Lower leg skin (tissue), 3 donors: ENCODE measurements at regions not wholly inside any gene's neighbourhood (a gene's known extent, or its start where the extent isn't known, plus 50 kb on each side); places are given as distances from the start of the nearest gene placed in this dataset.

Experiments
- CTCF ChIP-seq, 3 donors: fragments of 450-650 bp; IDR thresholded peaks; one replicate each; pipeline ENCODE4 v1.5.1; 2016; ENCODE audit warnings: antibody characterized with exemption in 3 of 3, mild to moderate bottlenecking in 3 of 3, moderate library complexity in 2 of 3
- POLR2A ChIP-seq, 2 donors: fragments of 450-650 bp; IDR thresholded peaks; one replicate each; pipeline ENCODE4 v1.6.1; 2016 to 2017; ENCODE audit warnings: antibody characterized with exemption in 2 of 2, mild to moderate bottlenecking in 1 of 2, moderate library complexity in 1 of 2

DNA sequence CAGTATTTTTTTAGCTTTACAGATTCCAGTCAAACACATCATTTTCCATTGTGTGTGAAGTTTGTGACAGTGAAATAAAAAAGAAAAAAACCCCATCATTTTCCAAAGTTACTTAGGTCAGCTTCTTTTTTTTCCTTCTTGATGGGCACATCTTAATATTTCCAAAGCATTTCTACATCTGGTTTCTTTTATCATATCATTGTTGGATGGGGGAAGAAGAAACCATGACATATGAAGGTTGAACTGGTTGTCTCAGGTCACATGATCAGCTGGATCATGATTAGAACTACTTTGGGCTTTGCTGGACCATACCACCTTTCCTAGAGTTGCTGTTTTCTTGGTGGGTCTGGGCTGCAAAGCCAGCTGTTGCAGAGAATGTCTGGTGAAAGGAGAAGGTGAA lies 59.8 kb downstream of the FOS start:
- TF ChIP-seq CTCF (IDR thresholded peaks at IDR 0.05) (no peak), POLR2A (IDR thresholded peaks at IDR 0.05) (no peak)
